Stimulated activated CD8-positive, alpha-beta memory T cell treated with anti-CD3 and anti-CD28 coated beads, Interleukin-4, amount 100 ng/mL, for 4 hours (primary cell): ENCODE measurements at regions not wholly inside any gene's neighbourhood (a gene's known extent, or its start where the extent isn't known, plus 50 kb on each side); places are given as distances from the start of the nearest gene placed in this dataset.

ENCODE experiments used
- DNase-seq, 2 donors: peaks; one replicate each; pipeline ENCODE4 v3.0.0-alpha.2; 2020; ENCODE audit warnings: low read depth in 2 of 2, low spot score in 1 of 2

GRCh38 chr5:168165977-168166376 is 125.5 kb upstream of the WWC1 start:
- DNase-seq, result no peak

GRCh38 chr5:168167338-168167737 is 124.1 kb upstream of the WWC1 start:
- DNase-seq, result no peak

DNA sequence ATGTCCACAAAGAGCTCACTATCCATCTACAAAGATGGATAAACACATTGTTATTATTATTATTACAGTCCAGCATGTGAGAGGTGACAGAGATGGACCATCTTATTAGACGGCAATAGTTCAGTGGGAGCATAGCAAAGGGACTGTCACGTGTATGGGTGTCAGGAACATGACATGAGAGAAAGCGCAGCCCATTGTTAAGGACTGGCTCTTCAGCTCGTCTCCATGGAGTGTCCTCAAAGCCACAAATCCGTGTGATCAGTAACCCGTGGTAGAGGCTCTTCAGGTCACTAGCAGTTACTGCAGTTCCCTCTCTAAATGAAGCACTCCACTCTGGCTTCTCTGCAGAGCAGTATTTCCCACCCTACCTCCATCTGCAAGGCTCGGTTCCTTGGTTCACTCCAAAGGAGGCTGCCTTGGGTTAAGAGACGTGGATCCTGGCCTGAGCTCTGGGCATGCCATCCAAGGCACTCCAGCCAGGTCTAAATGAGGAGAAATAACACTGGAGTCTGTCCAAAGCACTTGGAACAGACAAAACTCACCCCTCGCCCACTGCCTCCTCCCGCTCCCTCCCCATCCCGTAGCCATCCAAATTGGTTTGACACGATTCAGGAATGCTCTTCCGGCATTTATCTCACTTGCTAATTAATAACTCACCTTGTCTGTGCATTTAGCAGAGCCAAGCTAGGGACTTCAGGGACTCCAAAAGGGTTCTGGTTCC is 122.3 kb upstream of the WWC1 start:
- DNase-seq, result no peak

- no peak for DNase-seq
These were observed 121.7 kb upstream of the WWC1 start for GRCh38 chr5:168169791-168170190.

DNA sequence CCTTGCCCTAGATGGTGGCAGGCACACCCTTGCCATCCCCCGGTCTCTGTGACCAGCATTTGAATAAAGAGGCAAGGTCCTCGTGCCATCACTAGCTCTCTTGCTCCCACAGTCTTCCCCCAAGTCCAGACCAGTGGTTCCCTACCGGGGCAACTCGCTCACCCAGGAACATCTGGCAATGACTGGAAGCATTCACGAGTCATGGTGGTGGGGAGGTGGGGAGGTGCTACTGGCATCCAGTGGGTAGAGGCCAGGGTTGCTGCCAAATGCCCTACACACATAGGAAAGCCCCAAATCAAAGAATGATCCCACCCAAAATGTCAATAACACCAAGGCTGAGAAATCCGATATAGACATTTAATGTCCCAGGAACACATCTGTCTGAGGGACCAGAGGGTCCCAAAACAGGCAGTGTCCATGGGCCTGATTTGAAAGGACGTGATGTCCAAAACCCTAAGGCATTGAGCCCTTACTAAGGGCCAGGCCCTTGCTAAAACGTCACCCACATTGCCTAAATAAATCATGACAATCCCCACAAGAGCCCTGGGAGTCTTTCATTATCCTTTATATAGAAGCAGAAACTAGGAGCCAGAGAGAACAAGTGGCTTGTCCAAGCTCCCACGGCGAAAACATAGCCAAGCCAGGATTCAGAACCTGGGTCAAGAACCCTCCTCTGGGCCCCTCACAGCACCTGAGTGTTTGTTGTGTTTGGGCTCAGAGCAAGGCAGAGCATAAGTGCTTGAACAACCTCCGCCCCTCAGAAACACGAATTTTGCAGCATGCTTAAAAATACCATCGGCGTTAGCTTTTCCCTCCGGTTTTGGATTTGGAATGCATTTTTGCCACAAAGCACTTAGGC is 119.3 kb upstream of the WWC1 start:
- DNase-seq, result no peak

DNA sequence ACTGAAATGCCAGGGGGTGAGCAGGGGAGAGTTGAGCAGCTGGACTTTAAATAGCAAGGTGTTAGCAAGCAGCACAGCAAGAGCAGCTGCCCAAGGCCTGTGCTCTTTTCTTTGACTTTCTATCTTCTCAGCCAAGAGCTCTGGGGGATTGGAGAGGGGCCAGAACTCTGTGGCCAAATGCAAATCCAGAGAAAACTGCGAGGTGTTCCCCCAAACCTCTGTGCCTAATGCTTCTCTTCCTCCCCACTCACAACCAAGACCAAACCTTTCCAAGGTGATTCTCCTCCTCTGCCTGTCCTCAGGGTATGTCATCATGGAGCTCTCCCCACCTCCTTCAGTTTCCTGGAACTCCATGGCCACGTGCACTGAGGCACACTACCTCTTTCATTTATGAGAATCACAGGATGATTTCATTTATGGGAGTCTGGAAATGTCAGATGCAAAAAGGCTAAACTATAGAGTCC is 118.7 kb upstream of the WWC1 start:
- DNase-seq, result no peak

DNA sequence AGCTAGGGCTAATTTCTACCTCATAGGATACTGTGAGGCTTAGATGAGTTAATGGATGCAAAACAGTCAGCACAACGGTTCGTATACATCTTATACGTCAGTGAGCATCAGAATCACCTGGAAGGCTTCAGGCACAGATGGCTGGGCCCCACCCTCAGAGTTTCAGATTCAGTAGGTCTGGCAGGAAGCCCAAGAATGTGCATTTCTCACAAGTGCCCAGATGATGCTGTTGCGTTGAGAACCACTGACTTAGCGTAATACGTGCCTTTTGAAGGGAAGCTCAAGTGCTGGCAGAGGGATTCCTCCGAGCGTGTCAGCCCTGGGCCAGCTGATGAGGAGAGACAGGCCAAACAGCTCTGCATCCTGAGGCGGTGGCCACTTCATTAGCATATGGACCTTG is 117.1 kb upstream of the WWC1 start:
- no peak for DNase-seq

- DNase-seq, result no peak
These were observed 115.2 kb upstream of the WWC1 start for GRCh38 chr5:168176251-168176650.

GRCh38 chr5:168176941-168177340 is 114.5 kb upstream of the WWC1 start:
- no peak for DNase-seq

GRCh38 chr5:168177831-168178450 is 113.5 kb upstream of the WWC1 start:
- DNase-seq, result no peak

DNA sequence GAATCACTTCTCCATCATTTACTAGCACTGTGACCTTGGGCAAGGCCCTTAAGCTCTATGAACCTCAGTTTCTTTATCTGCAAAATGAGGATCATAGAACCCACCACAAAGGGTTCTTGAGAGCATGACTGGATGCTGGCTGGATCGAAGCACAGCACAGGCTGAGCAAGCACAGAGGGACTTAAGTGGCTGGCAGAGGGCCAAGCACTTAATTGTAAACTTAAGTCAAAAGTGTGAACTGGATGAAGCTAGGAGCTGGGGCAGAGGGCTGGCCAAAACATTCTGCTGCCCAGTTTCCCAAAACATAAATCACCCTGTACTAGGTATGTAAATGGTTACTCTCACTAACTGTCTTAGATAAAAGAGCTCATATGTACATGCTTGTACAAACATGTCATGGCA is 112.3 kb upstream of the WWC1 start:
- DNase-seq, result no peak

DNA sequence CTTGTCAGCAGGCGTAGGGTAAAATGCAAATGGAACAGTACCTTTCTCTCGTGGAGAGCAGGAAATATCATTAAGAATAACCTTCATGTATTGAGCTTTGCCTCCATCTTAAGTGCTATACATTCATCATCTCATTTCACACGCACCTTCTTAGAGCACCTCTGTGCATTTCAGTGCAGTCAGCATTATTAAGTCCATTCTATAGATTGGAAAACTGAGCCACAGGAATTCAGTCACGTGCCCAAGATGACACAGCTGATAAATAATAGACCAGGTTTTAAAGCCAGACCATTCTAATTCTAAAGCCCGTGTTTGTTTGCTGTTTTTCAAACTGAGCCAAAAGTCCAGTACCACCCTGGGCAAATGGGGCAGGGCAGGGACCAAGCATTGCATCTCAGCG is 109.2 kb upstream of the WWC1 start:
- no peak for DNase-seq

DNA sequence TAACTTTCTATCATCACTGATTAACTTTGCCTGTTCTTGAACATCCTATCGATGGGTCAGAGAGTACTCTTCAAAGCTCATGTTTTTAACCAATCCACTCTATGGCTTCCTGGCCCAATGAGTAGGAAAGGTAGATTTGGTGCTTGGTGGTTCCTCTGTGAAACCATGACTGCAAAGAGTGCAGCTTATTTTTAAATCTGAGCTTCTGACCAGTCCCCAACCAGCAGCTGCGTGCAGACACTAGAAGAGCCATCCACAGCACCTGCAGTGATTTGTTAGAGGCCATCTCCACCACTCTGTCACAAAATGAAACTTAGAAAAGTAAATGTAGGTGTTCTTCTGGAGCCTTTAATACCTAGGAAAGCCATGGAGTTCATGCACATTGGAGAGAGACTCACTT is 107.3 kb upstream of the WWC1 start:
- DNase-seq, result no peak

GRCh38 chr5:168186289-168187074 is 105.0 kb upstream of the WWC1 start:
- DNase-seq, result no peak

DNA sequence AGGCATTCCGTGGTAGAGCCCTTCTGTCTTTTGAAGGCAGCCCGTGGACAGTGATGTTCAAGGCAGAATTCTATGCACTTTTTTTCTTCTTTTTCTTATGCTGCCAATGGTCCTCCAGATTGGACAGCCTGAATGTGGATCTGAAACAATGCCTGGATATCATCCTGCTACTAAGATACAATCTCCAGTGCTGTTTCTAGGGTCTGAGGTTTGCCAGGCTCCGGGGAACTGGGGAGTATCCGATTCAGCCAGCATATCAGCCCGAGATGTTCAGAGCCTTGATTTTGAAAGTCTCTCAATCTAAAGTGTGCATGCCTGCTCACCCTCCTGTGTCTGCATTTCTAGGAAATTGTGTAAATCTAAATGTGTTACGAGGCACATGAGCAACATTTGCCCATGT is 103.8 kb upstream of the WWC1 start:
- no peak for DNase-seq

GRCh38 chr5:168188182-168188581 is 103.3 kb upstream of the WWC1 start:
- no peak for DNase-seq

GRCh38 chr5:168192120-168192519 is 99.3 kb upstream of the WWC1 start:
- DNase-seq, result no peak

GRCh38 chr5:168193493-168194250 is 97.8 kb upstream of the WWC1 start:
- DNase-seq, result no peak

DNA sequence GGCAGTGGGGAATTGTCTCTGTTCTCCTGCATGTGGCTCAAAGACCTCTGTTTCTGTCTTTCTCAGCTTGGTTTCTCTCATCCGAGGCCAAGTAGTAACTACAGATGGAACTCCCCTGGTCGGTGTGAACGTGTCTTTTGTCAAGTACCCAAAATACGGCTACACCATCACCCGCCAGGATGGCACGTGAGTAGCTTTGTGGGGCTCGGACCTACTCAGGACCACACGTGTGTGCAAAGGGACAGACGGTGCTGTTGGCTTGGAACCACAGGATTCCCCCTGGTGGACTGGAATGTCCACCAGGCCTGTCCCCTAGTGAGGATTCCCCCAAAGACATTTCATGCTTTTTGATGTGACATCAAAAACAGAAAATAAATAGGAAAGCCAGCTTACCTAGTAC is 96.3 kb upstream of the WWC1 start:
- DNase-seq, result no peak

- DNase-seq, result no peak
These were observed 93.1 kb upstream of the WWC1 start for GRCh38 chr5:168198359-168198758.

DNA sequence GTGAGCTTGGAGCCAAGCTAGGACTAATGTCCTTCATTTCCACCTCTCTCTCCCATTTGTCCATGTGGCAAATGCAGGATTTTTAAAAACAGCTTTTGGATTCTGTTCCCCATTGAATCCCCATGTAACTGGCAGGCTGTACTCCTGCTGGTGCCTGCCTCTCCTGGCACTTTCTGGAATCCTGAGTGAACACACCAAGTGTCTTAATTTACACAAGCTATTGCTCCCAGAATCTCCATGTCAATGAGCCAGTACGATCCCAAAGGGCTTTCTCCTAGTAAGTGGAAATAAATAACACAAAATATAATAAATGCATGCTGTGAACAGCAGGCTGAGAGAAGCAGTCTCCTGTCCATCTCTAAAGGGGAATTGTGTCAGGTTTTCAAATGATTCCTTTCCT is 88.4 kb upstream of the WWC1 start:
- DNase-seq, result no peak
